ENCODE measurements at regions not wholly inside any gene's neighbourhood (a gene's known extent, or its start where the extent isn't known, plus 50 kb on each side); places are given as distances from the start of the nearest gene placed in this dataset.
"Not testable (repeated sequence)": the region's sequence is repeated elsewhere in the genome, so short reads cannot be mapped to it uniquely, and the experiment has no call there.

GRCh38 chr1:184878002-184878401 lies 96.3 kb downstream of the NIBAN1 start:
- no peaks in the 10 kb centered on the region for H3K36me3 ChIP-seq (replicated peaks in 1 of 2; ENCODE audit: insufficient read depth in 1 of 2, low read depth in 2 of 2)
- no peak overlapping the region for H3K4me3 ChIP-seq
- intact Hi-C loops (cut with DNase I) = no loop called here
- DNase-seq (no peak), ATAC-seq (no peak)
- peaks cover 75% of the 10 kb centered on the region for H3K4me1 ChIP-seq
- peak overlapping the region in 3 of 4 donors; percentile 49 to 69 (median 62) for H3K27ac ChIP-seq
- TF ChIP-seq, protein P1, sequence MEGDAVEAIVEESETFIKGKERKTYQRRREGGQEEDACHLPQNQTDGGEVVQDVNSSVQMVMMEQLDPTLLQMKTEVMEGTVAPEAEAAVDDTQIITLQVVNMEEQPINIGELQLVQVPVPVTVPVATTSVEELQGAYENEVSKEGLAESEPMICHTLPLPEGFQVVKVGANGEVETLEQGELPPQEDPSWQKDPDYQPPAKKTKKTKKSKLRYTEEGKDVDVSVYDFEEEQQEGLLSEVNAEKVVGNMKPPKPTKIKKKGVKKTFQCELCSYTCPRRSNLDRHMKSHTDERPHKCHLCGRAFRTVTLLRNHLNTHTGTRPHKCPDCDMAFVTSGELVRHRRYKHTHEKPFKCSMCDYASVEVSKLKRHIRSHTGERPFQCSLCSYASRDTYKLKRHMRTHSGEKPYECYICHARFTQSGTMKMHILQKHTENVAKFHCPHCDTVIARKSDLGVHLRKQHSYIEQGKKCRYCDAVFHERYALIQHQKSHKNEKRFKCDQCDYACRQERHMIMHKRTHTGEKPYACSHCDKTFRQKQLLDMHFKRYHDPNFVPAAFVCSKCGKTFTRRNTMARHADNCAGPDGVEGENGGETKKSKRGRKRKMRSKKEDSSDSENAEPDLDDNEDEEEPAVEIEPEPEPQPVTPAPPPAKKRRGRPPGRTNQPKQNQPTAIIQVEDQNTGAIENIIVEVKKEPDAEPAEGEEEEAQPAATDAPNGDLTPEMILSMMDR (IDR thresholded peaks at IDR 0.05) = no peak
- TF ChIP-seq POLR2A (IDR thresholded peaks at IDR 0.05) = no peak
- H3K9me3 ChIP-seq = no peaks in the 10 kb centered on the region
- H3K27me3 ChIP-seq = no peaks in the 10 kb centered on the region

- H3K36me3 ChIP-seq (replicated peaks in 1 of 2; ENCODE audit: insufficient read depth in 1 of 2, low read depth in 2 of 2); H3K27me3 ChIP-seq; intact Hi-C loops (cut with DNase I); DNase-seq; H3K9me3 ChIP-seq; H3K4me3 ChIP-seq; ATAC-seq: not testable (repeated sequence)
- 79 to 92% methylated on average over 6 of the region's 6 CpGs for WGBS, 2 donors
- Histone ChIP-seq H3K27ac (peak overlapping the region in 1 of 4 donors; percentile 36), H3K4me1 (peaks cover 64% of the 10 kb centered on the region)
These were observed 98.3 kb downstream of the NIBAN1 start for GRCh38 chr1:184876015-184876414.

- Histone ChIP-seq H3K27me3 (no peaks in the 10 kb centered on the region), H3K27ac (no peak overlapping the region), H3K9me3 (no peaks in the 10 kb centered on the region), H3K36me3 (replicated peaks in 1 of 2; ENCODE audit: insufficient read depth in 1 of 2, low read depth in 2 of 2) (no peaks in the 10 kb centered on the region), H3K4me3 (no peak overlapping the region), H3K4me1 (peaks cover 58% of the 10 kb centered on the region)
- ATAC-seq = no peak
- no peak for TF ChIP-seq POLR2A (IDR thresholded peaks at IDR 0.05)
- TF ChIP-seq, protein P1 (IDR thresholded peaks at IDR 0.05) = no peak
- 67 to 78% methylated on average over 4 of the region's 4 CpGs for WGBS, 2 donors
- DNase-seq = no peak
- intact Hi-C loops (cut with DNase I) = no loop called here
These were observed 99.1 kb downstream of the NIBAN1 start for GRCh38 chr1:184875218-184875617.

- WGBS, 2 donors = 74 to 82% methylated on average over 7 of the region's 7 CpGs
- no peaks in the 10 kb centered on the region for H3K9me3 ChIP-seq
- intact Hi-C loops (cut with DNase I) = no loop called here
- no peaks in the 10 kb centered on the region for H3K27me3 ChIP-seq
- TF ChIP-seq, protein P1 (IDR thresholded peaks at IDR 0.05) = no peak
- no peak for TF ChIP-seq POLR2A (IDR thresholded peaks at IDR 0.05)
- no peak overlapping the region for H3K4me3 ChIP-seq
- H3K27ac ChIP-seq = no peak overlapping the region
- no peaks in the 10 kb centered on the region for H3K36me3 ChIP-seq (replicated peaks in 1 of 2; ENCODE audit: insufficient read depth in 1 of 2, low read depth in 2 of 2)
- peaks cover 36% of the 10 kb centered on the region for H3K4me1 ChIP-seq
- DNase-seq (no peak), ATAC-seq (no peak)
These were observed 104.0 kb downstream of the NIBAN1 start for GRCh38 chr1:184870319-184870718.

DNA sequence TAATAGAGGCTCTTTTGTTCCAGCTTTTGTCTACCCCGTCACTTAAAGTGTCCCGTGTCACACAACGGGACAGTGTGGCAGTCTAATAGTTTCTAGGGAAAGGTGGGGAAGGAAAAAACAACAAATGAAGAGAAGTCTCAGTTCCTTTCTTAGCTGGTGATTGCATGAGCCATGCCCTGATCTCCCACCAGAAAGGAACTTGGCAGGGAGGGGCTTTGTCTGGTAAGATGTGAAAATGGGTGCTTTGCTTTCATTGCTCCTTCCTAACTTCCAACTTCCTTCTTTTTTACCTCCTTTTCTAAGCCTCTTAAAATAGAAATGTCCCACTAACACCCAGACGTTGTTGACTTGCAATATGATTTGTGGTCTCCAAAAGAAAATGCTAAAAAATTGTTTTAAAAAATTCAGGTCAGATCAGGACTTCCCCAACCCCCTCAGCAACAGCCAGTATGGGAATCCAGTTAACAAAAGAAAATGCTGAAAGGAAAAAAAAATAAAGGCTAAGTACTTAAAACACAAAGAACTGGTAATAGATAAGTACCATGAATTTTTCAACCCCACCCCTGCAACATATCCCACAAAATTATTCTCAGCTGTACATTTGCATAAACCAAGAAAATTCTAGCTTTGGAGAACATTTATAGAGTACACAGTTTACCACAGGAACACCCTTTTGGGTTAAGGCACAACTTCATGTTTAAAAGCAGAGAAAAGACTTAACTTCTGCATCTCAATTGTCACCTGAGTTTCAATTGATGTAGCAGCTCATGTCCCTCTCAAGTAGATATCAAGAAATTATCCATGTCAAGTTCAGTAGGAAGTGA lies 106.2 kb downstream of the NIBAN1 start:
- H3K9me3 ChIP-seq = no peaks in the 10 kb centered on the region
- peaks cover 43% of the 10 kb centered on the region for H3K4me1 ChIP-seq
- TF ChIP-seq POLR2A (IDR thresholded peaks at IDR 0.05) = no peak
- TF ChIP-seq, protein P1 (IDR thresholded peaks at IDR 0.05) = no peak
- intact Hi-C loops (cut with DNase I) = no loop called here
- 74 to 75% methylated on average over 4 of the region's 4 CpGs for WGBS, 2 donors
- ATAC-seq (no peak), DNase-seq (no peak)
- no peaks in the 10 kb centered on the region for H3K36me3 ChIP-seq (replicated peaks in 1 of 2; ENCODE audit: insufficient read depth in 1 of 2, low read depth in 2 of 2)
- no peak overlapping the region for H3K4me3 ChIP-seq
- H3K27ac ChIP-seq = peak overlapping the region; percentile 13 to 69 (median 32)
- no peaks in the 10 kb centered on the region for H3K27me3 ChIP-seq
